ENCODE measurements at regions not wholly inside any gene's neighbourhood (a gene's known extent, or its start where the extent isn't known, plus 50 kb on each side); places are given as distances from the start of the nearest gene placed in this dataset.
A peak's percentile ranks its signal among the peaks of the same experiment; 100 is the strongest.

DNA sequence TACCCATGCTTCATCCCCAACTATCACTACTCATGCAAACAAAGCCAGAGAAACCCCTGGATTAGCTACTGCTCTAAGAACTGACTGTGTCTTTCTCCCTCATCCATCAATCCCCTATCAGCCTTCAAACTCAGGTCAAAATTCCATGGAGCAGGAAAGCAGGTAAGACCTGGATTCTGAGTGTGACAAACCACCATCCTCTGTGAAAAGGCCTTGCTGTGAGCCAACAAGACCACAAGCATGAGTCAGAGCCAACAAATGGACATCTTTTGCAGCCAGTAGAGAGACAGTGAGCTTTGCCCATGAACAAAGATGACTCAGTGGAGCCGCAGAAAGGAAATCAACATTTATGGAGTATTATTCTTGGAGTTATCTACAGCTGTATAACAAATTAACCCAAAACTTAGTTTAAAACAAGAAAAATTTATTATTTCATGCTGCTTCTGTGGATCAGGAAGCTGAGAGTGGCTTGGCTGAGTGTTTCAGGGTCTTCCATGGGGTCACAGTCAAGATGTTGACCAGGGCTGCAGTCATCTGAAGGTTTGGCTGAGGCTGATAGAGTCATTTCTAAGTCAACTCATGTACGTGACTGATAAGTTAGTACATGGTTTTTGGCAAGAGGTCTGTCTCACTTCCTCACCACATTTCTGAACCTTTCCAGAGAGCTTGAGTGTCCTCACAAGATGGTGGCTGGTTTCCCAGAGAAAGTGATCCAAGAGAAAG lies 61.1 kb downstream of the PITPNM2 start:
- TF ChIP-seq, protein P1, sequence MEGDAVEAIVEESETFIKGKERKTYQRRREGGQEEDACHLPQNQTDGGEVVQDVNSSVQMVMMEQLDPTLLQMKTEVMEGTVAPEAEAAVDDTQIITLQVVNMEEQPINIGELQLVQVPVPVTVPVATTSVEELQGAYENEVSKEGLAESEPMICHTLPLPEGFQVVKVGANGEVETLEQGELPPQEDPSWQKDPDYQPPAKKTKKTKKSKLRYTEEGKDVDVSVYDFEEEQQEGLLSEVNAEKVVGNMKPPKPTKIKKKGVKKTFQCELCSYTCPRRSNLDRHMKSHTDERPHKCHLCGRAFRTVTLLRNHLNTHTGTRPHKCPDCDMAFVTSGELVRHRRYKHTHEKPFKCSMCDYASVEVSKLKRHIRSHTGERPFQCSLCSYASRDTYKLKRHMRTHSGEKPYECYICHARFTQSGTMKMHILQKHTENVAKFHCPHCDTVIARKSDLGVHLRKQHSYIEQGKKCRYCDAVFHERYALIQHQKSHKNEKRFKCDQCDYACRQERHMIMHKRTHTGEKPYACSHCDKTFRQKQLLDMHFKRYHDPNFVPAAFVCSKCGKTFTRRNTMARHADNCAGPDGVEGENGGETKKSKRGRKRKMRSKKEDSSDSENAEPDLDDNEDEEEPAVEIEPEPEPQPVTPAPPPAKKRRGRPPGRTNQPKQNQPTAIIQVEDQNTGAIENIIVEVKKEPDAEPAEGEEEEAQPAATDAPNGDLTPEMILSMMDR (IDR thresholded peaks at IDR 0.05; ENCODE audit: insufficient read depth, low read length, severe bottlenecking): no peak
- FAIRE-seq: peak; percentile 89
- peak; percentile 99 for DNase-seq (ENCODE audit: low read depth)
- H3K27me3 ChIP-seq (ENCODE audit: control insufficient read depth, insufficient read depth, low read length): no peaks in the 10 kb centered on the region
- H3K4me3 ChIP-seq (ENCODE audit: low read depth, low read length): no peak overlapping the region
- no peaks in the 10 kb centered on the region for H3K36me3 ChIP-seq (ENCODE audit: control insufficient read depth, insufficient read depth, low read length)

DNA sequence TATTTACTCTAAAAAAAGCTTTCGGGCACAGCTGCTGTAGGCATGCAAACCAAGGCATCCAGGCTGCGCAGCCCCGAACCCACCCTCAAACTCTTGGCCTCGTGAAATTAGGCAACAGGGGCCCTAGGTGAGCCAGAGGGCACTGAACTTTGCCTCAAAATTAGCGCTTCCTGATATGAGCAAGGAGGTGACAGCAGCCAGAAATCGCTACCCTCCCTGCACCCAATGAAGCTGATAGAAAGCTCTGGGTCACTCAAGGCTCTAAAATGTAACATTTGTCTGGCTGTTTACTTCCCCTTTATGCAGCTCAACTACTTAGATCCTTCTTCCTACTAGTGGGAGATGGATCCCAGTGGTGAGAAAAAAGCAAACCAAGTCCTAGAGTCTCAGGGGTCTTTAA lies 61.8 kb downstream of the PITPNM2 start:
- Histone ChIP-seq H3K4me3 (ENCODE audit: low read depth, low read length) (no peak overlapping the region), H3K36me3 (ENCODE audit: control insufficient read depth, insufficient read depth, low read length) (no peaks in the 10 kb centered on the region), H3K27me3 (ENCODE audit: control insufficient read depth, insufficient read depth, low read length) (no peaks in the 10 kb centered on the region)
- FAIRE-seq: no peak
- DNase-seq (ENCODE audit: low read depth): no peak
- TF ChIP-seq, protein P1 (IDR thresholded peaks at IDR 0.05; ENCODE audit: insufficient read depth, low read length, severe bottlenecking): no peak

DNA sequence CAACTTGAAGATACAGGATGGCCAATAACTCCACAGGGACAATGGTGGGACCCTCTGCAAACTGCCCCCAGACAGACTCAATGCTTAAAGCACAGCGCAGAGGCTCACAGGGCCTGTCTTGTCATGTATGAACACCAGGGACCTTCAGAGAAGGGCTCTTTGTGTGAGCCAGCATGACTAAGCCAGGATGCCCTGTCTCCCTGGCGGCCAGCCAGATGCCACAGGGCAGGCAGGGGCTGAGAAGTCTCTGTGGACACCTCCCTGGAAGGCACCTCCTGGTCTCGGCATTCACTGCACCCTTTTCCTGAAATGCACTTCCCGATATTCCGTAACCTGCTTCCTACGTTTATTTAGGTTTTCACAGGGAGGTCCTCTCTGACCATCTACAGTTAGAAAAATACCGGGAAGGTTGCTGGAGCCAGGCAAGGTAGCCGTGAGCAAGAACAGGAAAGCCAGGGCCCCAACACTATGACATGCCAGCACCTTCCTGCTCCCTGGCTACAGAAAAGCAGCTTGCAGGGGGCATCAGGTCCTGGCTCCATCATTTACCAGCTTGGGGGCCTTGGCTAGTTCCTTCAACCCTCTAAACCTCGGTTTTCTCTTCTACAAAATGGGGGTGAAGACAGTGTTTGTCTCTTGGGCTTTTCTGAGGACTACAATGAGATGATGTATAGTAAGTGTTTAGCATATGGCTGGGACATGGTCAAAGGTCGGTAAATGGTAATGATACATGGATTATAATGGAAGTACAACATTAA lies 65.0 kb downstream of the PITPNM2 start:
- FAIRE-seq: peak; percentile 32
- DNase-seq (ENCODE audit: low read depth): peak; percentile 91
- H3K36me3 ChIP-seq (ENCODE audit: control insufficient read depth, insufficient read depth, low read length): no peaks in the 10 kb centered on the region
- no peak overlapping the region for H3K4me3 ChIP-seq (ENCODE audit: low read depth, low read length)
- H3K27me3 ChIP-seq (ENCODE audit: control insufficient read depth, insufficient read depth, low read length): no peaks in the 10 kb centered on the region
- TF ChIP-seq, protein P1 (IDR thresholded peaks at IDR 0.05; ENCODE audit: insufficient read depth, low read length, severe bottlenecking): peak; percentile 20

GRCh38 chr12:123085066-123085465 lies 65.8 kb downstream of the PITPNM2 start:
- TF ChIP-seq, protein P1 (IDR thresholded peaks at IDR 0.05; ENCODE audit: insufficient read depth, low read length, severe bottlenecking): no peak
- H3K36me3 ChIP-seq (ENCODE audit: control insufficient read depth, insufficient read depth, low read length): no peaks in the 10 kb centered on the region
- FAIRE-seq (peak; percentile 43), DNase-seq (ENCODE audit: low read depth) (no peak)
- no peak overlapping the region for H3K4me3 ChIP-seq (ENCODE audit: low read depth, low read length)
- H3K27me3 ChIP-seq (ENCODE audit: control insufficient read depth, insufficient read depth, low read length): no peaks in the 10 kb centered on the region

DNA sequence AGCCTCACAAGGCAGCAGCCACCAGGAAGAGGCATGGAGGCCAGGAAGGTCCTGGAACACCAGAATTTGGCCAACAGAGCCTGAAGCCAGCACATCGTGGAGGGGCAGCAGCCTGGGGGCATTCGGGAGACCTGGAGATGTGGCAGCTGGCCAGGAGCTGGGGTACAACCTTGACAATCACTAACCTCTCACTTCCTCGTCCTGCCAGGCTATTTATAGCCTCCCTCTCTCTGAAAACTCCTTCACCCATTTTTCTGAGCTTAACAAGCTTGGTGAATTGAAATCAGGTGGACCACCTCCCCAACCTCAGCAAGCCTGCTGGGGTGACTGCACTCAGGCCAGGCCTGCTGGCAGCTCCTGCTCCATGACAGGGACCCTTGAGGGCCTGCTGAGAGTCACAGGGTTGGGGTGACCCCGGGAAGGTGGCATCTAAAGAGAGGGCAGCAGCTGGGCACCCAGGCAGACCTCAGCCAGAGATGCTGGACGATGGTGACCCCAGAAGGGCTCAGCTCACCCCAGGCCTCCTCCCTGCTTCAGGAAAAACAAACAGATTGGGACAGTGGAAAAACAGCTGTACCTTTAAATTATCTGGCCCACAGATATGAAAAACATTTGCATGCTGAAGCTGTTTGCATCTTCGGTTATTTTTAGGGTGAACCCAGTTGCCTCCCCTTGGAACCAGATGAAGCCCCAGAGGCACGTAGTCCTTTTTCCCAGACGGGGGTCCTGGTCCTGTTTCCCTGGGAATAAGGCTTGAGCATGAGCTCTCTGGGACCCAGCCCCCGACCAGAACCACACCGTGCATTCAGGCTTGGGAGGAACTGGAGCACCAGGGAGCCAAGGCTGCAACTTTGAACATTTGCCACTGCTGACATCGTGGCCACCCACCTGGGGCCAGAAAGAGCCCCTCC lies 67.0 kb downstream of the PITPNM2 start:
- FAIRE-seq: no peak
- TF ChIP-seq, protein P1 (IDR thresholded peaks at IDR 0.05; ENCODE audit: insufficient read depth, low read length, severe bottlenecking): no peak
- no peak for DNase-seq (ENCODE audit: low read depth)
- no peak overlapping the region for H3K4me3 ChIP-seq (ENCODE audit: low read depth, low read length)
- H3K27me3 ChIP-seq (ENCODE audit: control insufficient read depth, insufficient read depth, low read length): no peaks in the 10 kb centered on the region
- no peaks in the 10 kb centered on the region for H3K36me3 ChIP-seq (ENCODE audit: control insufficient read depth, insufficient read depth, low read length)

Measured in bronchial epithelial cell (primary cell).